ENCODE measurements at regions not wholly inside any gene's neighbourhood (a gene's known extent, or its start where the extent isn't known, plus 50 kb on each side); places are given as distances from the start of the nearest gene placed in this dataset.

- no peak for TF ChIP-seq ZNF660 (tag by site-specific recombination; IDR thresholded peaks at IDR 0.05)
- TF ChIP-seq, protein P1, sequence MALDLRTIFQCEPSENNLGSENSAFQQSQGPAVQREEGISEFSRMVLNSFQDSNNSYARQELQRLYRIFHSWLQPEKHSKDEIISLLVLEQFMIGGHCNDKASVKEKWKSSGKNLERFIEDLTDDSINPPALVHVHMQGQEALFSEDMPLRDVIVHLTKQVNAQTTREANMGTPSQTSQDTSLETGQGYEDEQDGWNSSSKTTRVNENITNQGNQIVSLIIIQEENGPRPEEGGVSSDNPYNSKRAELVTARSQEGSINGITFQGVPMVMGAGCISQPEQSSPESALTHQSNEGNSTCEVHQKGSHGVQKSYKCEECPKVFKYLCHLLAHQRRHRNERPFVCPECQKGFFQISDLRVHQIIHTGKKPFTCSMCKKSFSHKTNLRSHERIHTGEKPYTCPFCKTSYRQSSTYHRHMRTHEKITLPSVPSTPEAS (tag by site-specific recombination; IDR thresholded peaks at IDR 0.05): no peak
- Histone ChIP-seq H3K4me1 (ENCODE audit: control insufficient read depth, insufficient read depth, low read length) (no peaks in the 10 kb centered on the region), H3K36me3 (ENCODE audit: control insufficient read depth in 2 of 2, insufficient read depth in 1 of 2, low read length in 2 of 2) (no peaks in the 10 kb centered on the region), H3K27ac (ENCODE audit: extremely low read depth, low read depth, low read length) (no peak overlapping the region), H3K4me3 (ENCODE audit: low read depth, low read length) (no peak overlapping the region), H3K9me3 (ENCODE audit: control insufficient read depth, insufficient read depth, low read depth, low read length) (no peaks in the 10 kb centered on the region)
- POLR2A ChIA-PET: no interaction called here
- CTCF ChIA-PET: interaction anchor here (0.8 to 1.1 kb wide), 2 partner anchors 17 to 379 kb away, joined by 4 read pairs; no protein-coding TSS in a partner anchor
These were observed 77.5 kb downstream of the RPL22L1 start for GRCh38 chr3:170792471-170792870.

DNA sequence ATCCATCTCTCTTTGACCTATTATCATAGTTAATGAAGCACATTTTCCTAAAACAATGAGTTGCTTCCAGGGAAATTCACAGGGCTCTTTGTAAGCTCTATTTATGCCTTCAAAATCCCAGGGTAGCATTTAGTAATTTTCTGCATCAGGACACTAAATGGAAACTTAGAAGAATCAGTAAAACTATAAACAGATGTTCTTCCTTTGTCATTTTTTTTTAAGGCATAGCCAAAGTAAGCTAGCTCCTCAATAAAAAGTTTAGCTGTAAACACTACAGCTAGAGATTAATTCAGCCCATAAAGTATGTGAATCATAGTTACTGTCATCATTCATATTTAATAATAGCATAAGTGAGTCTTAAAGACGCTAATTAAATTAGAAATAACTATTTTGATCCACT, 79.3 kb downstream of the RPL22L1 start:
- ChIA-PET POLR2A (no interaction called here), CTCF (no interaction called here)
- Histone ChIP-seq H3K4me1 (ENCODE audit: control insufficient read depth, insufficient read depth, low read length) (no peaks in the 10 kb centered on the region), H3K4me3 (ENCODE audit: low read depth, low read length) (no peak overlapping the region), H3K27ac (ENCODE audit: extremely low read depth, low read depth, low read length) (no peak overlapping the region), H3K36me3 (ENCODE audit: control insufficient read depth in 2 of 2, insufficient read depth in 1 of 2, low read length in 2 of 2) (no peaks in the 10 kb centered on the region), H3K9me3 (ENCODE audit: control insufficient read depth, insufficient read depth, low read depth, low read length) (no peaks in the 10 kb centered on the region)
- TF ChIP-seq KLF17 (tag by site-specific recombination; IDR thresholded peaks at IDR 0.05): no peak
- TF ChIP-seq ZNF335 (tag by site-specific recombination; conservative IDR thresholded peaks at IDR 0.05): no peak
- no peak for TF ChIP-seq TRIM28 (IDR thresholded peaks at IDR 0.05; ENCODE audit: borderline replicate concordance, low read length)
- TF ChIP-seq WT1 (tag by site-specific recombination; IDR thresholded peaks at IDR 0.05): no peak
- no peak for TF ChIP-seq ZNF600 (tag by site-specific recombination; IDR thresholded peaks at IDR 0.05)
- TF ChIP-seq, protein P2, sequence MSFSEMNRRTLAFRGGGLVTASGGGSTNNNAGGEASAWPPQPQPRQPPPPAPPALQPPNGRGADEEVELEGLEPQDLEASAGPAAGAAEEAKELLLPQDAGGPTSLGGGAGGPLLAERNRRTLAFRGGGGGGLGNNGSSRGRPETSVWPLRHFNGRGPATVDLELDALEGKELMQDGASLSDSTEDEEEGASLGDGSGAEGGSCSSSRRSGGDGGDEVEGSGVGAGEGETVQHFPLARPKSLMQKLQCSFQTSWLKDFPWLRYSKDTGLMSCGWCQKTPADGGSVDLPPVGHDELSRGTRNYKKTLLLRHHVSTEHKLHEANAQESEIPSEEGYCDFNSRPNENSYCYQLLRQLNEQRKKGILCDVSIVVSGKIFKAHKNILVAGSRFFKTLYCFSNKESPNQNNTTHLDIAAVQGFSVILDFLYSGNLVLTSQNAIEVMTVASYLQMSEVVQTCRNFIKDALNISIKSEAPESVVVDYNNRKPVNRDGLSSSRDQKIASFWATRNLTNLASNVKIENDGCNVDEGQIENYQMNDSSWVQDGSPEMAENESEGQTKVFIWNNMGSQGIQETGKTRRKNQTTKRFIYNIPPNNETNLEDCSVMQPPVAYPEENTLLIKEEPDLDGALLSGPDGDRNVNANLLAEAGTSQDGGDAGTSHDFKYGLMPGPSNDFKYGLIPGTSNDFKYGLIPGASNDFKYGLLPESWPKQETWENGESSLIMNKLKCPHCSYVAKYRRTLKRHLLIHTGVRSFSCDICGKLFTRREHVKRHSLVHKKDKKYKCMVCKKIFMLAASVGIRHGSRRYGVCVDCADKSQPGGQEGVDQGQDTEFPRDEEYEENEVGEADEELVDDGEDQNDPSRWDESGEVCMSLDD (tag by site-specific recombination; IDR thresholded peaks at IDR 0.05): no peak
- no peak for TF ChIP-seq ZNF174 (tag by site-specific recombination; IDR thresholded peaks at IDR 0.05)
- TF ChIP-seq SCRT2 (tag by site-specific recombination; IDR thresholded peaks at IDR 0.05): no peak

- POLR2A ChIA-PET: no interaction called here
- no peaks in the 10 kb centered on the region for H3K9me3 ChIP-seq (ENCODE audit: control insufficient read depth, insufficient read depth, low read depth, low read length)
- TF ChIP-seq KLF17 (tag by site-specific recombination; IDR thresholded peaks at IDR 0.05): no peak
- no peak for TF ChIP-seq AEBP2 (tag by site-specific recombination; IDR thresholded peaks at IDR 0.05; ENCODE audit: borderline replicate concordance)
- CTCF ChIA-PET: no interaction called here
- no peaks in the 10 kb centered on the region for H3K36me3 ChIP-seq (ENCODE audit: control insufficient read depth in 2 of 2, insufficient read depth in 1 of 2, low read length in 2 of 2)
- no peaks in the 10 kb centered on the region for H3K4me1 ChIP-seq (ENCODE audit: control insufficient read depth, insufficient read depth, low read length)
- H3K4me3 ChIP-seq (ENCODE audit: low read depth, low read length): no peak overlapping the region
- H3K27ac ChIP-seq (ENCODE audit: extremely low read depth, low read depth, low read length): no peak overlapping the region
These were observed 82.5 kb downstream of the RPL22L1 start for GRCh38 chr3:170787464-170787863.

Measured in HEK293 (cell line).